Suprapubic skin (tissue), 4 donors: ENCODE measurements at regions not wholly inside any gene's neighbourhood (a gene's known extent, or its start where the extent isn't known, plus 50 kb on each side); places are given as distances from the start of the nearest gene placed in this dataset.
"Not testable (repeated sequence)": the region's sequence is repeated elsewhere in the genome, so short reads cannot be mapped to it uniquely, and the experiment has no call there.

ENCODE experiments used
- DNase-seq, 2 donors: peaks; one replicate each; pipeline ENCODE4 v3.0.0-alpha.2; 2019; ENCODE audit warnings: low spot score in 2 of 2
- H3K27ac ChIP-seq: fragments of 200-600 bp; sonication (generic); one replicate; pipeline ENCODE4 v1.5.1; 2019
- H3K27me3 ChIP-seq: fragments of 200-600 bp; sonication (generic); one replicate; pipeline ENCODE4 v1.5.1; 2019
- H3K36me3 ChIP-seq: fragments of 200-600 bp; sonication (generic); one replicate; pipeline ENCODE4 v1.5.1; 2019
- H3K4me1 ChIP-seq: fragments of 200-600 bp; sonication (generic); one replicate; pipeline ENCODE4 v1.5.1; 2019
- H3K4me3 ChIP-seq: fragments of 200-600 bp; sonication (generic); one replicate; pipeline ENCODE4 v1.5.1; 2019; ENCODE audit warnings: mild to moderate bottlenecking
- H3K9me3 ChIP-seq: fragments of 200-600 bp; sonication (generic); one replicate; pipeline ENCODE4 v1.5.1; 2019
- EP300 ChIP-seq: sonication (generic); formaldehyde crosslinking; IDR thresholded peaks from one replicate; pipeline ENCODE4 v1.6.1; 2017; ENCODE audit warnings: antibody characterized with exemption
- POLR2A ChIP-seq, 2 donors: fragments of 450-650 bp; IDR thresholded peaks; one replicate each; pipeline ENCODE4 v1.6.1; 2017; ENCODE audit warnings: antibody characterized with exemption in 2 of 2, mild to moderate bottlenecking in 2 of 2, moderate library complexity in 2 of 2
- POLR2AphosphoS5 ChIP-seq, 3 donors: sonication (generic); formaldehyde crosslinking; IDR thresholded peaks; one replicate each; pipeline ENCODE4 v1.6.1; 2017; ENCODE audit warnings: antibody characterized with exemption in 3 of 3
- WGBS: methylation state at CpG from one replicate; pipeline ENCODE4 v1.1.5; 2018; 5-methylcytosine and 5-hydroxymethylcytosine counted together
- TF ChIP-seq, protein P1 (sequence below), 2 donors: fragments of 200-600 bp in 1 of 2; fragments of 450-650 bp in 1 of 2; sonication (generic) in 1 of 2; IDR thresholded peaks; one replicate each; pipeline ENCODE4 v1.5.1; 2016 to 2019; ENCODE audit warnings: antibody characterized with exemption in 2 of 2, mild to moderate bottlenecking in 1 of 2, moderate library complexity in 1 of 2

DNA sequence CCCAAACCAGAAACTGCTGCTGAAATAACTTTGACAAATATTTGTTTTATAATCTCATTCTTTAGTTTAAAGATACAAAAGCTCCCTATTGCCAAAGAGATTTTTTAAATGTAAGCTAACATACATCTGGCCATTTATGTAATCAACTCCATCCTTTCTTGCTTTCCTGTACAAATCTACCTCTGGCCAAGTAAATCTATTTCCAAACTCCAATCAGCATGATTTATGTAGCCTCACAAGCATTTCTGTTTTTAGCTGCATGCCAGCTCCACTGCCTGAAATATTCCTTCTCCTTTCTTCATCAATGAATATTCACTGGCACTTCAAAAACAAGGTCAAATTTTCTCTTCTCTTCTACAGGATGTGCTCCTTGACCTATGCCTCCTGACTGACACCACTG, 80.0 kb downstream of the SHOX2 start:
- H3K4me1 ChIP-seq, result no peaks in the 10 kb centered on the region
- H3K27ac ChIP-seq, result no peak overlapping the region
- H3K36me3 ChIP-seq, result no peaks in the 10 kb centered on the region
- TF ChIP-seq EP300 (no peak), POLR2AphosphoS5 (IDR thresholded peaks at IDR 0.05) (no peak), POLR2A (IDR thresholded peaks at IDR 0.05) (no peak)
- TF ChIP-seq, protein P1, sequence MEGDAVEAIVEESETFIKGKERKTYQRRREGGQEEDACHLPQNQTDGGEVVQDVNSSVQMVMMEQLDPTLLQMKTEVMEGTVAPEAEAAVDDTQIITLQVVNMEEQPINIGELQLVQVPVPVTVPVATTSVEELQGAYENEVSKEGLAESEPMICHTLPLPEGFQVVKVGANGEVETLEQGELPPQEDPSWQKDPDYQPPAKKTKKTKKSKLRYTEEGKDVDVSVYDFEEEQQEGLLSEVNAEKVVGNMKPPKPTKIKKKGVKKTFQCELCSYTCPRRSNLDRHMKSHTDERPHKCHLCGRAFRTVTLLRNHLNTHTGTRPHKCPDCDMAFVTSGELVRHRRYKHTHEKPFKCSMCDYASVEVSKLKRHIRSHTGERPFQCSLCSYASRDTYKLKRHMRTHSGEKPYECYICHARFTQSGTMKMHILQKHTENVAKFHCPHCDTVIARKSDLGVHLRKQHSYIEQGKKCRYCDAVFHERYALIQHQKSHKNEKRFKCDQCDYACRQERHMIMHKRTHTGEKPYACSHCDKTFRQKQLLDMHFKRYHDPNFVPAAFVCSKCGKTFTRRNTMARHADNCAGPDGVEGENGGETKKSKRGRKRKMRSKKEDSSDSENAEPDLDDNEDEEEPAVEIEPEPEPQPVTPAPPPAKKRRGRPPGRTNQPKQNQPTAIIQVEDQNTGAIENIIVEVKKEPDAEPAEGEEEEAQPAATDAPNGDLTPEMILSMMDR (IDR thresholded peaks at IDR 0.05), result no peak
- no peaks in the 10 kb centered on the region for H3K27me3 ChIP-seq
- H3K4me3 ChIP-seq, result no peak overlapping the region
- H3K9me3 ChIP-seq, result no peaks in the 10 kb centered on the region
- no peak for DNase-seq

DNA sequence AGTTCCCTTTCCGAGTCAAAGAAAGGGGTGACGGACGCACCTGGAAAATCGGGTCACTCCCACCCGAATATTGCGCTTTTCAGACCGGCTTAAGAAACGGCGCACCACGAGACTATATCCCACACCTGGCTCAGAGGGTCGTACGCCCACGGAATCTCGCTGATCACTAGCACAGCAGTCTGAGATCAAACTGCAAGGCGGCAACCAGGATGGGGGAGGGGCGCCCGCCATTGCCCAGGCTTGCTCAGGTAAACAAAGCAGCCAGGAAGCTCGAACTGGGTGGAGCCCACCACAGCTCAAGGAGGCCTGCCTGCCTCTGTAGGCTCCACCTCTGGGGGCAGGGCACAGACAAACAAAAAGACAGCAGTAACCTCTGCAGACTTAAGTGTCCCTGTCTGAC, 86.3 kb downstream of the SHOX2 start:
- not testable (repeated sequence) for DNase-seq, H3K27me3 ChIP-seq, H3K36me3 ChIP-seq, H3K4me1 ChIP-seq, H3K27ac ChIP-seq, H3K9me3 ChIP-seq, H3K4me3 ChIP-seq
- 88% methylated on average over 12 of the region's 18 CpGs for WGBS

DNA sequence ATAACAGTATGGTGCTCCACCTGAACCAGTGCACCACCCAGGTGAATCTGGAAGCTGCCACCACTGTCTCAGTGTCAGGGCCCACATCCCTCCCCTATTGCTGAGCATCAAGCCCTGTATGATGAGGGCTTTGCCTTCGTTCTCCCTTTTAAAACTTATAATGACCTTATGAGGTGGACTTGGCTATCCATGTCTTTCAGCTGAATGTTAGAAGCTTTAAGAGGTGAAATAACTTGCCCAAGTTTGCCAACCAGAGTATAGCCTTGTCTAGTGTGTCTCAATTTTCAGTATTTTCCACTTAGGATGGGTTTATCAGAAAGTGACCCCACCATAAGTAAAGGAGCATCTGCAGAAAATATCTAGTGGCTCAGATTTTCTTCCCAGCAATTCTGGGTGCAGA, 87.8 kb downstream of the SHOX2 start:
- WGBS, result 90% methylated on average over 1 of the region's 1 CpG
- no peak overlapping the region for H3K27ac ChIP-seq
- no peak overlapping the region for H3K4me3 ChIP-seq
- H3K4me1 ChIP-seq, result no peaks in the 10 kb centered on the region
- H3K9me3 ChIP-seq, result peaks cover 4% of the 10 kb centered on the region
- TF ChIP-seq EP300, result no peak
- TF ChIP-seq POLR2AphosphoS5 (IDR thresholded peaks at IDR 0.05), result no peak
- TF ChIP-seq, protein P1 (IDR thresholded peaks at IDR 0.05), result no peak
- no peak for TF ChIP-seq POLR2A (IDR thresholded peaks at IDR 0.05)
- no peak for DNase-seq
- no peaks in the 10 kb centered on the region for H3K36me3 ChIP-seq
- H3K27me3 ChIP-seq, result no peaks in the 10 kb centered on the region

DNA sequence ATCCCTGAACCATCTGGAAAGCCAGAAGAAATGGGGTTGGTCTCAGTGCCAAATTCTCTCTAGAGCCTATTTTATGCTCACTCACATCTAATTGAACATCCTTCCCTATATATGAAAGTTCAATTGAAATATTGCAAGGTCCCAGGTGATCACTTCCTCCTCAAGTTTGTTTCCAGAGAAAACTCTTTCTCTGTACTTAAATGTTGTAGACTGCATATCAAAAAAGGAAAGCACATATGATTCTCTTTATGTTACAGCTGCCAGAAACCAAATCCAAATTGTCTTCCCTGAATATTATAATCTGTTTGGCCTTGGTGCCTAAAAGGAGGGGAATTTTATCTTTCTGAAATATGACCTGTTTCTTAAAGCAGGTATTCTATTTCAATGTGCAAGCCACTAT, 93.3 kb downstream of the SHOX2 start:
- Histone ChIP-seq H3K27me3 (no peaks in the 10 kb centered on the region), H3K27ac (no peak overlapping the region), H3K36me3 (no peaks in the 10 kb centered on the region), H3K4me3 (no peak overlapping the region), H3K4me1 (no peaks in the 10 kb centered on the region), H3K9me3 (peaks cover 9% of the 10 kb centered on the region)
- TF ChIP-seq, protein P1 (IDR thresholded peaks at IDR 0.05), result no peak
- TF ChIP-seq EP300 (no peak), POLR2AphosphoS5 (IDR thresholded peaks at IDR 0.05) (no peak), POLR2A (IDR thresholded peaks at IDR 0.05) (no peak)
- DNase-seq, result no peak

DNA sequence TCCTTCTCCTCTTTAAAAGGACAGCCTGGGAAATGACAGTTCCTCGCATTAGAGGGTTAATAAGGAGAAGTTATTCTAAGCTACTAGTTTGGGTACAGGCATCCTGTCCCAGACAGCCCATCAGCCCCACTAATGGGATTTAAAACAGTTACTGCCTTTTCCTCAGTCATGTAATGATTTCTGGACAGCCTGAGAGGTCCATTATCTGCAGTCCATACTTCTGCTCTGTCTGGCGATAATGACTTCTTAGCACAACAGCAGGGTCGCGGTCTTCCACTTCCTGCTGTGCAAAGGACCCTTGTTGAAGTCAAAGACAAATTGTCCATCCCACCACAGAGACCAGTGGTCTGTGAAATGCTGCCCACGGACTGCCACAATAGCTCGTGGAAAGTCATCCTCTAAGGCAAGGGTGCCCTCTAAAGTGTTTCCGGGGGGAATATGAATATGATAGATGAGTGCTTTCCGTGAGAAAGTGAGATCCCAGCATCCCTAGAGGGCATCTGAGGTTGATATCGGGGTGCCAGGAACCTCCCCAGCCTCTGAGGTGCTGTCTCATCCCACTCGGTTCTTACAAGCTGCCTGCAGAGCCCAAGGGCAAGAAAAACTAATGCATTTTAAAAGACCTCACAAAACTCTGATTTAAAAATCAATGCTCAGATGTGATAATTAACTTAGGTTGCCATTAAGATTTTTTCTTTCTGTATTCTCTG, 100.7 kb downstream of the SHOX2 start:
- no peaks in the 10 kb centered on the region for H3K27me3 ChIP-seq
- 70% methylated on average over 10 of the region's 10 CpGs for WGBS
- H3K36me3 ChIP-seq, result no peaks in the 10 kb centered on the region
- H3K27ac ChIP-seq, result no peak overlapping the region
- peaks cover 7% of the 10 kb centered on the region for H3K9me3 ChIP-seq
- no peaks in the 10 kb centered on the region for H3K4me1 ChIP-seq
- no peak for DNase-seq
- TF ChIP-seq EP300 (no peak), POLR2A (IDR thresholded peaks at IDR 0.05) (no peak), POLR2AphosphoS5 (IDR thresholded peaks at IDR 0.05) (no peak)
- TF ChIP-seq, protein P1 (IDR thresholded peaks at IDR 0.05), result no peak
- no peak overlapping the region for H3K4me3 ChIP-seq

DNA sequence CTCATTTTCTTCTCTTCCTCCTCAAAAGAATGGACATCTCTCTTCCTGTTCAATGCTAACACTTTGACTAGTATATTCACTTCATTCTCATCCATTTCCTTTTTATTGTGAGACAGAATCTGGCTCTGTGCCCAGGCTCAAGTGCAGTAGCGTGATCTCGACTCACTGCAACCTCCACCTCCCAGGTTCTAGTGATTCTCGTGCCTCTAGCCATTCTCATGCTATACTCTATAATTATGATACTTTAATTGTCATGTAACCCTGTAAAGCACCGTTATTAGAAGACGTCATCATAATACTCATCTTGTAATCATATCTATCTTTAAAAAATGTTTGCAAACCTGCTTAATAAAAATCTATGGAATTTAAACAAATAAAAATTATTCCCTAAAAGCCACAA, 107.0 kb downstream of the SHOX2 start:
- 69% methylated on average over 5 of the region's 5 CpGs for WGBS
- TF ChIP-seq POLR2AphosphoS5 (IDR thresholded peaks at IDR 0.05), result no peak
- TF ChIP-seq EP300, result no peak
- TF ChIP-seq, protein P1 (IDR thresholded peaks at IDR 0.05), result no peak
- TF ChIP-seq POLR2A (IDR thresholded peaks at IDR 0.05), result no peak

More for the DNA sequence above, 107.0 kb downstream of the SHOX2 start:
- Histone ChIP-seq H3K36me3 (no peaks in the 10 kb centered on the region), H3K4me1 (no peaks in the 10 kb centered on the region), H3K4me3 (no peak overlapping the region), H3K27ac (no peak overlapping the region), H3K27me3 (no peaks in the 10 kb centered on the region), H3K9me3 (peaks cover 6% of the 10 kb centered on the region)
- DNase-seq, result no peak
